ENCODE measurements at regions not wholly inside any gene's neighbourhood (a gene's known extent, or its start where the extent isn't known, plus 50 kb on each side); places are given as distances from the start of the nearest gene placed in this dataset.

GRCh38 chr14:88929656-88930436 is 105.4 kb downstream of the TTC8 start:
- Histone ChIP-seq H3K4me3 (no peak overlapping the region), H3K9me3 (no peaks in the 10 kb centered on the region), H3K27me3 (no peaks in the 10 kb centered on the region), H3K36me3 (no peaks in the 10 kb centered on the region)
- DNase-seq, result no peak

- Histone ChIP-seq H3K36me3 (no peaks in the 10 kb centered on the region), H3K27me3 (no peaks in the 10 kb centered on the region), H3K9me3 (no peaks in the 10 kb centered on the region), H3K4me3 (no peak overlapping the region)
- no peak for DNase-seq
Measured at GRCh38 chr14:88931321-88932110, 107.1 kb downstream of the TTC8 start.

- Histone ChIP-seq H3K27me3 (no peaks in the 10 kb centered on the region), H3K36me3 (no peaks in the 10 kb centered on the region)
- DNase-seq, result no peak
Measured at GRCh38 chr14:88933191-88933590, 108.7 kb downstream of the TTC8 start.

GRCh38 chr14:88934351-88934806 is 109.9 kb downstream of the TTC8 start:
- H3K27me3 ChIP-seq, result no peaks in the 10 kb centered on the region
- H3K36me3 ChIP-seq, result no peaks in the 10 kb centered on the region
- H3K9me3 ChIP-seq, result no peaks in the 10 kb centered on the region
- no peak for DNase-seq
- no peak overlapping the region for H3K4me3 ChIP-seq

More at GRCh38 chr14:88933191-88933590, 108.7 kb downstream of the TTC8 start:
- H3K4me3 ChIP-seq, result no peak overlapping the region
- H3K9me3 ChIP-seq, result no peaks in the 10 kb centered on the region

DNA sequence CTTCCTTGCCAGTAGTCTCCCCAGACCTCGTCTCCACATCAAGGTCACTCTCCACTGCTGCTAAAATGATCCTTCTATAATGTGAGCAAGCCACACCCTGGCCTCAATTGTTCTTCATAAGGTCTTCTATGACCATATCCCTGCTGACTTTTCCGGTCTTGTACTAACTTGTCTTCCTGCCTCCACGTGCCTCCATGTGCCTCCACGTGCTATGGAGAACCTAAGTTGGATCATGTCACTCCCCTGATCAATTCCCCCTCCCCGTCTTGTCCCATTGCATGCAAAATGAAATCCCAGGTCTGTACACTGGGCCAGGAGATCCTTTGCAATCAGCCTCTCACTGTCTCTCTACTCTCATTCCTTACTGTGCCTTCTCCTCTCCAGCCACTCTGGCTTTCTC is 110.6 kb downstream of the TTC8 start:
- Histone ChIP-seq H3K27me3 (no peaks in the 10 kb centered on the region), H3K36me3 (no peaks in the 10 kb centered on the region), H3K9me3 (no peaks in the 10 kb centered on the region), H3K4me3 (no peak overlapping the region)
- no peak for DNase-seq

DNA sequence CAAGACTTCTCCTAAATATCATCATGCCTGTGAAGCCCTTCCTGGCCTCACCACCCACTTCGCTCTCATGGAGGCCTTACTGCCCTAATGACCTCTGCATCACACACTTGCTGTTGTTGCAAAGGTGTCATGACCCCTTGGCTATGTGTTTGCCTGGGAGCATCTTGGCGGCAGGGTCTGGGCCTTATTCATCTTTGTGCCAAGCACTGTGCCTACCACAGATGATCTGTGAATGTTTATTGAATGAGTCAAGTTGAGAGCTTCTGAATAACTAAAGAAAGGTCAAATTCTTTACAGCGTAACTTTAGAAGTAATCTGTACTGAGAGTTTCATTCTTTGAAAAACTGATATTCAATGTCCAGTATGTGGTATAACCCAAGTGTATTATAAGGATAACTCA is 113.3 kb downstream of the TTC8 start:
- Histone ChIP-seq H3K27me3 (no peaks in the 10 kb centered on the region), H3K4me3 (no peak overlapping the region)
- DNase-seq, result no peak

DNA sequence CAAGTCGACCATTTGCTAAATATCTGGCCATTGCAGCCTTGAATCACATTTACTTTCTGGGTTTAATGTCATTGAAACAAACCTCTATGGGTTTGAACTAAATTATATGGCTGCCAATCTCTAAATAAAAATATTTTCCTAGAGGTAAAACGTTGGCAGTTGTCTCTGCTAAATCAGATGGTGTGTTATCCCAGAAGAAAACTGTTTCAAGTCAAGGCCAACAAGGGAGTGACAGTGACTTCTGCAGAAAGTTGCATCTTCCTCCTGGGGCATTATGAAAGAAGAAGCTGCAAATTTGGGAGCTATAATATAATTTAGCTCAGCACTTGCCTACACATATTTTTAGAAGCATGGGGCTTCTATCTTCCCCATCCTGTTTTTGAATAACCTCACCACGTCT is 116.2 kb downstream of the TTC8 start:
- no peak for DNase-seq
- H3K9me3 ChIP-seq, result no peaks in the 10 kb centered on the region
- H3K27me3 ChIP-seq, result no peaks in the 10 kb centered on the region
- no peaks in the 10 kb centered on the region for H3K36me3 ChIP-seq
- H3K4me3 ChIP-seq, result no peak overlapping the region

More for the DNA sequence above, 113.3 kb downstream of the TTC8 start:
- Histone ChIP-seq H3K9me3 (no peaks in the 10 kb centered on the region), H3K36me3 (no peaks in the 10 kb centered on the region)

- Histone ChIP-seq H3K9me3 (no peaks in the 10 kb centered on the region), H3K27me3 (no peaks in the 10 kb centered on the region)
Measured at GRCh38 chr14:88941414-88941813, 117.0 kb downstream of the TTC8 start.

GRCh38 chr14:88947646-88948598 is 123.5 kb downstream of the TTC8 start:
- H3K27me3 ChIP-seq, result no peaks in the 10 kb centered on the region
- H3K36me3 ChIP-seq, result no peaks in the 10 kb centered on the region
- DNase-seq, result no peak
- H3K9me3 ChIP-seq, result no peaks in the 10 kb centered on the region
- no peak overlapping the region for H3K4me3 ChIP-seq

More at GRCh38 chr14:88941414-88941813, 117.0 kb downstream of the TTC8 start:
- DNase-seq, result no peak
- Histone ChIP-seq H3K4me3 (no peak overlapping the region), H3K36me3 (no peaks in the 10 kb centered on the region)

GRCh38 chr14:88950069-88950468 is 125.6 kb downstream of the TTC8 start:
- DNase-seq, result no peak
- Histone ChIP-seq H3K27me3 (no peaks in the 10 kb centered on the region), H3K9me3 (no peaks in the 10 kb centered on the region), H3K36me3 (no peaks in the 10 kb centered on the region), H3K4me3 (no peak overlapping the region)

GRCh38 chr14:88951370-88951769 is 126.9 kb downstream of the TTC8 start:
- no peaks in the 10 kb centered on the region for H3K27me3 ChIP-seq
- H3K4me3 ChIP-seq, result no peak overlapping the region
- no peaks in the 10 kb centered on the region for H3K9me3 ChIP-seq
- H3K36me3 ChIP-seq, result no peaks in the 10 kb centered on the region
- DNase-seq, result no peak

GRCh38 chr14:88952901-88953300 is 128.4 kb downstream of the TTC8 start:
- Histone ChIP-seq H3K36me3 (no peaks in the 10 kb centered on the region), H3K27me3 (no peaks in the 10 kb centered on the region), H3K9me3 (no peaks in the 10 kb centered on the region), H3K4me3 (no peak overlapping the region)
- no peak for DNase-seq

GRCh38 chr14:88955455-88955854 is 131.0 kb downstream of the TTC8 start:
- Histone ChIP-seq H3K27me3 (no peaks in the 10 kb centered on the region), H3K4me3 (no peak overlapping the region), H3K36me3 (no peaks in the 10 kb centered on the region), H3K9me3 (no peaks in the 10 kb centered on the region)
- no peak for DNase-seq

GRCh38 chr14:88960496-88960895 is 136.0 kb downstream of the TTC8 start:
- no peak for DNase-seq
- H3K4me3 ChIP-seq, result no peak overlapping the region
- H3K27me3 ChIP-seq, result no peaks in the 10 kb centered on the region
- H3K36me3 ChIP-seq, result no peaks in the 10 kb centered on the region
- no peaks in the 10 kb centered on the region for H3K9me3 ChIP-seq

- DNase-seq, result no peak
- H3K9me3 ChIP-seq, result no peaks in the 10 kb centered on the region
Measured at GRCh38 chr14:88961214-88961613, 136.8 kb downstream of the TTC8 start.

DNA sequence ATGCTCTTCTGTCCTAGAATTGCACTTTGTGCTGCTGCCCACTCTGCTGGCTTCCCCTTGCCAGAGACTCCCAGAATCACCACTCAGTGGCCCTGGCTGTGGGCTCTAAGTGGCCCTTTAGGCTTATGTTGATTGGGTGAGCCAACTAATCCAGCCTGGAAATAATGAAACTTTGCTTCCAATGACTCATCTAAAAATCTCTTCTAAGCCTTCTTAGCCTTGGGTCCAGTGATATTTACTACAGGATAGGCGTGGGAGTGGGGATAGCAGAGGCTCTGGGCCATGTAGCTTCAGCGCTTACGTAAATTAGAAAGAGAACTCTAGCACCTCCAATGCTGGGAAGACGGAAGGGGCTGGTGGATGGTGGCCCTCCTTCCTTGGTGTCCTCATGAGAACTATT is 137.9 kb downstream of the TTC8 start:
- no peak for DNase-seq
- Histone ChIP-seq H3K9me3 (no peaks in the 10 kb centered on the region), H3K27me3 (no peaks in the 10 kb centered on the region), H3K4me3 (no peak overlapping the region), H3K36me3 (no peaks in the 10 kb centered on the region)

More at GRCh38 chr14:88961214-88961613, 136.8 kb downstream of the TTC8 start:
- H3K36me3 ChIP-seq, result no peaks in the 10 kb centered on the region
- H3K27me3 ChIP-seq, result no peaks in the 10 kb centered on the region
- no peak overlapping the region for H3K4me3 ChIP-seq

- no peak overlapping the region for H3K4me3 ChIP-seq
- no peaks in the 10 kb centered on the region for H3K9me3 ChIP-seq
- no peaks in the 10 kb centered on the region for H3K27me3 ChIP-seq
- no peak for DNase-seq
- no peaks in the 10 kb centered on the region for H3K36me3 ChIP-seq
Measured at GRCh38 chr14:88967299-88967698, 142.8 kb downstream of the TTC8 start.

Data from MG63 (cell line).